Duodenal mucosa (tissue), 2 donors: ENCODE measurements at regions not wholly inside any gene's neighbourhood (a gene's known extent, or its start where the extent isn't known, plus 50 kb on each side); places are given as distances from the start of the nearest gene placed in this dataset.

Source experiments
- H3K27ac ChIP-seq: one replicate; pipeline ENCODE4 v1.7.0; 2013; ENCODE audit warnings: low read depth, low read length
- H3K27me3 ChIP-seq, 2 donors: one replicate each; pipeline ENCODE4 v1.7.0; 2013; ENCODE audit warnings: low read length in 2 of 2, control low read depth in 1 of 2; ENCODE audit not compliant: insufficient read depth in 2 of 2, control insufficient read depth in 1 of 2
- H3K36me3 ChIP-seq, 2 donors: one replicate each; pipeline ENCODE4 v1.7.0; 2013; ENCODE audit warnings: low read length in 2 of 2, control low read depth in 1 of 2; ENCODE audit not compliant: insufficient read depth in 2 of 2, control insufficient read depth in 1 of 2
- H3K4me1 ChIP-seq, 2 donors: one replicate each; pipeline ENCODE4 v1.7.0; 2013; ENCODE audit warnings: low read length in 2 of 2, control low read depth in 1 of 2; ENCODE audit not compliant: insufficient read depth in 2 of 2, control insufficient read depth in 1 of 2
- H3K4me3 ChIP-seq, 2 donors: one replicate each; pipeline ENCODE4 v1.7.0; 2013; ENCODE audit warnings: low read length in 2 of 2, low read depth in 1 of 2
- H3K9ac ChIP-seq, 2 donors: one replicate each; pipeline ENCODE4 v1.7.0; 2013; ENCODE audit warnings: low read length in 2 of 2, low read depth in 1 of 2
- H3K9me3 ChIP-seq, 2 donors: one replicate each; pipeline ENCODE4 v1.7.0; 2013; ENCODE audit warnings: low read length in 2 of 2, control low read depth in 1 of 2; ENCODE audit not compliant: control insufficient read depth in 1 of 2

DNA sequence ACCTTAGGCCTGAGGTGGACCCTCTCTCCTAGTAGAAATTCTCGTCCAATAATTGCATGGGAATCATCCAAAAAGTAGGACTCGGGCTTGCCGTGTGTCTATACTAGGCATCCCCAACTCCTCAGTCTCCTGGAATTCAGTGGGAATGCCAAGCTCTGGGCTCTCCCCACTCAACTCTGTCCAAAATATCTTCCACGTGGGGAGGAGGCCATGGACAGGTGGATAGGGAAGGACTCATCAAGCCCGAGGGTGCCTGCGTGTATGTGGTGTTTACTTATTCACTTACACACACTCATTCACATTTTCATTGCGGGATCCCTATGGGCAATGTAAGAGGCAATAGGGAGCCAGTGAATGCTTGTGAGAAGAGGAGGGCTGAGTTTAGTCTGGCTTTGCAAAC lies 383.3 kb downstream of the MN1 start:
- Histone ChIP-seq H3K4me1 (no peaks in the 10 kb centered on the region), H3K27me3 (peaks cover 3 to 5% of the 10 kb centered on the region in 2 donors), H3K9me3 (no peaks in the 10 kb centered on the region), H3K4me3 (no peak overlapping the region), H3K27ac (no peak overlapping the region), H3K9ac (no peak overlapping the region), H3K36me3 (no peaks in the 10 kb centered on the region)

DNA sequence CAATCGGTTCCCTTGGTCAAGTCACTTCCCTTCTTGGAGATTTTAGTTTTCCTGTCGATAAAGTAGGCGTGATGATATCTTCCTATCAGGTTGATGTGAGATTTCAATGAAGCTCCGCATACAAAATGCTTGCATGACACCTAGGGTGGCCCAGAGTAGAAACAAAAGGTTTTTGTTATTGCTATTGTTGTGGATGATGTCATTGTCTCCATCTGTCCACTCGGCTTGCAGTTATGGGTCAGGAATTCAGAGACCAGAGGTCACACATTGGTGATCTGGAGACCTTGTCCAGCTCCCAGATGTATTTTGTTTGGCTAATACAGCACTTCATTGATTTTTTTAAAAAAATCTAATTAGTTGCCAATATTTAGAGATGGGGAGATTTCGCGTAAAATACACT lies 382.1 kb downstream of the MN1 start:
- Histone ChIP-seq H3K36me3 (no peaks in the 10 kb centered on the region), H3K4me3 (no peak overlapping the region), H3K9me3 (no peaks in the 10 kb centered on the region), H3K27me3 (peaks cover 3 to 5% of the 10 kb centered on the region in 2 donors), H3K9ac (no peak overlapping the region), H3K4me1 (no peaks in the 10 kb centered on the region), H3K27ac (no peak overlapping the region)

DNA sequence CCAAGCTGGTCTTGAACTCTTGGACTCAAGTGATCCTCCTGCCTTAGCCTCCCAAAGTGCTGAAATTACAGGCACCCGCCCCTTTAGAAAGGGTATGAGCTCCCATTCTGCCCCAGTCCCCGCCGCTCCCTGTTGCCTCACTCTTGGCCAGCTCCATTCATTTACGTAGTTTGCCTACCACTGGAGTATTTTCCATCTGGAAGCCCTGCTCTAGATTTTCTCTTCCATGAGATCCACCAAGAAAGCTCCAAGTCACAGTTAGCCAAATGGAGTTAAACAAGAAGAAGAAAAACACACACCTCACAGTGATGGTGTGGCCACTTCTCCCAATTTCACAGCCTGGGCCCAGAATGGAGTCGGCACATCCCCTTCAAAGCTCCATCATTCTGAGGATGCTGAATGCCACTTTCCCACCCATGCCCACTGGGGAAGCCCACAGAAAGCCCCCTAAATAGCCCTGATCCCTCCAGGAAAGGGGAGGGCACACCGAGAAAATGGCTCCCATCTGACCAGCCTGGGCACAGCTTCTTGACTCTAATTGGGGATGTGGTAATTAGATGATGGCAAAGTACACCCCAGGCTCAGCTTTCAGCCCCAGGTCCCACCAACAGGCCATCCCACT lies 381.2 kb downstream of the MN1 start:
- Histone ChIP-seq H3K4me1 (no peaks in the 10 kb centered on the region), H3K9ac (no peak overlapping the region), H3K27ac (no peak overlapping the region)

DNA sequence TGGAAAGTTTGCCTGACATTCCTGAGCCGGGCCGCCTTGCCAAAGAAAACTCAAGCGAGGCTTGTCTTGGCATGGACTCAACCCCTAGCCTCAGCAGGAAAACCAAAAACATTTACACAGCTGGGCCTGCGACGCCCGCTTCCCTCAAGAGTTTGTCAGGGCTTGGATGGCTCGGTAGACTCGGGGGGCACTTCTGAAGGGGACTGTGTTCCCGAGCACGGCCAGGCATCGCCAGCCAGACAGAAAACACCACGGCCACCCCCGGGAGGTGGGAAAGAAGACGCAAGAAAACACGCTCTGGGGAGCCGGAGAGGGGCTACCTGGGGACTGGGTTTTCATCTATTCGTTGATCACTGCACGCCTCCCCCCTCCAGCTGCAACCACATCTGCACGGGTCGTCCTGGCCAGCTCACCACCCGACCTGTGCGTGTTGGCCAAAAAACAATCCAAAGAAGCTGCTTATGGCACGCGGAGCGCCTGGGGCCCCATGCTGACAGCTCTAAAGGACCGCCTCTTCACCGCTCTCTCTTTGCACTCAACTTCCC lies 380.7 kb downstream of the MN1 start:
- Histone ChIP-seq H3K36me3 (no peaks in the 10 kb centered on the region), H3K4me3 (no peak overlapping the region), H3K9ac (no peak overlapping the region), H3K27me3 (peaks cover 0 to 2% of the 10 kb centered on the region in 2 donors), H3K27ac (no peak overlapping the region), H3K4me1 (no peaks in the 10 kb centered on the region), H3K9me3 (no peaks in the 10 kb centered on the region)

More for the DNA sequence above, 381.2 kb downstream of the MN1 start:
- H3K9me3 ChIP-seq, result no peaks in the 10 kb centered on the region
- no peak overlapping the region for H3K4me3 ChIP-seq
- no peaks in the 10 kb centered on the region for H3K36me3 ChIP-seq
- peaks cover 0 to 3% of the 10 kb centered on the region in 2 donors for H3K27me3 ChIP-seq

DNA sequence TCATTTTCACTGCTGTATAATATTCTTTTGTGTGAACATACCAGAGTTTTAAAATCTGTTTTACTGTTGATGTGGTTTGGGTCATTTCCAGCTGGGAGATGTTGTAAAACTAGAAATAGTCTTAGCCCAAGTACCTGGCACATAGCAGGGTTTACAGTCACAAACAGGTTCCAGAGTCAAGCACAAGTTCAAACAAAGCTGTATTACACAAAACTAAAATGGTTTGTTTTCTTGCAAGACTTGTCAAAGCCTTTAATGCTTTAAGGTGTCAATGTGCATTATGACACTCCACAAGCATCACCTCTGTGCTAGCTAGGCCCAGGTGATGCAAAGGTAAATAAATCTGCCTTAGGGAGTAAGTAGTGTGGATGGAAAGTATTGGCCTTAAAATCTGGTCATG lies 379.1 kb downstream of the MN1 start:
- H3K27ac ChIP-seq, result no peak overlapping the region
- no peak overlapping the region for H3K4me3 ChIP-seq
- no peaks in the 10 kb centered on the region for H3K9me3 ChIP-seq
- H3K36me3 ChIP-seq, result no peaks in the 10 kb centered on the region
- no peaks in the 10 kb centered on the region for H3K27me3 ChIP-seq
- no peaks in the 10 kb centered on the region for H3K4me1 ChIP-seq
- no peak overlapping the region for H3K9ac ChIP-seq

DNA sequence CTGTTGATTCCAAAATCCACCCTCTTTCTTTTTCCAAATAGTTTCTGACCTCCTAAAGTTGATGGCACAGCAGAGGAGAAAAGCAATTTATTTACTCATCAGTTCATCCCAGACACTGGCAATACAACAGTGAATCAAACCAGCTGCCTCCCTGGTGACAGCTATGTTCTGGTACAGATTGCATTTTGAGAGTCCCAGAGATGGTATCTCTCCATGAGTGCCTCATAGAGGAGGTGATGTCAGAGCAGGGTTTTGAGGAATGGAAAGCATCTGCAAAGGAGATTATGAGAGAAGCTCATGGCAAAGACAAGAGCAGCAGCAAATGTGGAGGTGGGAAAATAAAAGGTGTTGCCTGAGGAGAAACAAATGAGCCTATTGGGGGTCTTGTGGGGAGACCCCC lies 377.2 kb downstream of the MN1 start:
- no peaks in the 10 kb centered on the region for H3K4me1 ChIP-seq
- H3K27ac ChIP-seq, result no peak overlapping the region
- H3K4me3 ChIP-seq, result no peak overlapping the region
- H3K27me3 ChIP-seq, result no peaks in the 10 kb centered on the region
- H3K9me3 ChIP-seq, result no peaks in the 10 kb centered on the region
- no peak overlapping the region for H3K9ac ChIP-seq
- no peaks in the 10 kb centered on the region for H3K36me3 ChIP-seq

DNA sequence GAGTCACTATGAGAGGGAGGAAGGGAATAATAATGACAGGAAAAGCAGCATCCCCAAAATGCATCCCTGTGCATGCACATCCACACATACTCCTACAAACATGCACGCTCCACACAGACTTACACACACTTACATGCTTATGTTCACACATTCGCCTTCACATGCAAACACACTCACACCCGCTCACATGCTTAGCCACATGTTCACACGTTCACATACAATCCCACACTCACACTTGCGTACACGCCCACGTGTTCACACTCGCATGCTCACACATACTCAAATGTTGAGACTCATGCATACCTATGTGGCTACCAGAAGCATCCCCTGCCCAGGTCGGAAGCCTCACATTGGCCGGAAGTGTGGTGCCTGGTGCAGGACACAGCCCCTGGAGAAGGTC lies 372.1 kb downstream of the MN1 start:
- Histone ChIP-seq H3K9me3 (peaks cover 6 to 8% of the 10 kb centered on the region in 2 donors), H3K36me3 (no peaks in the 10 kb centered on the region), H3K9ac (no peak overlapping the region), H3K4me1 (peaks cover 0 to 6% of the 10 kb centered on the region in 2 donors), H3K27ac (no peak overlapping the region), H3K4me3 (no peak overlapping the region), H3K27me3 (no peaks in the 10 kb centered on the region)

DNA sequence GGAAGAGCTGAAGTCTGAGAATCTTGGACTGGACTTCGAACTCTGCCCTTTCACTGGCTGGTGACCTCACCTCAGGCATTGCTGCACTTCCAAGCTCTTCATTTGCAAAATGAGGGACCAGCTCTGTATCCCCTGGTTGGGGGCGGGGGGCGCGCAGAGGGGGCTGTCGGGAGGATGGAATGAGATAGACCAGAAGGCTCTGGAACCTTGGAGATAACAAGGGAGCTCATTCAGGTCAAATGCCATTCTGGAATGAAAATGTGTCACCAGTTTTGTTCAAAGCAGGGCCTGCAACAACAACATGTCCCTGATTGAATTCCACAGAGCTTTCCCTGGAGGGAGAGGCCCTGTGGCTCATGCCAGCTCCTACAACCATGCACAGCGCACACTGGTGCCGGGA lies 370.5 kb downstream of the MN1 start:
- H3K9me3 ChIP-seq, result peaks cover 6 to 8% of the 10 kb centered on the region in 2 donors
- peaks cover 0 to 6% of the 10 kb centered on the region in 2 donors for H3K4me1 ChIP-seq
- no peaks in the 10 kb centered on the region for H3K27me3 ChIP-seq
- H3K36me3 ChIP-seq, result no peaks in the 10 kb centered on the region
- H3K9ac ChIP-seq, result no peak overlapping the region
- H3K27ac ChIP-seq, result no peak overlapping the region
- H3K4me3 ChIP-seq, result no peak overlapping the region

DNA sequence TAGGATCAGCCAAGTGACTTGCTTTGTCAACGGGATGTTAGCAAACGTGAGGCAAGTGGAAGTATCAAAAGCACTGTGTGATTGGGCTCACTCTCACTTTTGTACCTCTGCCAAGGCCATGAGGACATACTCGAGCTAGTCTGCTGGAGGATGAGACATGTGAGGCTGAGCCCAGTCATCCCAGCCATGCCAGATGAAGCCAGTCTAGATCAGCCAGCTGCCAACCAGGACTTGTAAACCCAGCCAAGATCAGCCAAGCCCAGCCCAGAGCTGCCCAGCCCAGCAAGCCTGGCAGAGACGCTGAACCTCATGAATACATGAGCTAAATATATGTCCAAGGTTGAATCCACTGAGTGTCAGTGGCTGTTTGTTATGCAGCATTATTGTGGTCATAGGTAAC lies 369.7 kb downstream of the MN1 start:
- H3K9me3 ChIP-seq, result peaks cover 6 to 8% of the 10 kb centered on the region in 2 donors
- H3K4me1 ChIP-seq, result peaks cover 0 to 6% of the 10 kb centered on the region in 2 donors
- no peaks in the 10 kb centered on the region for H3K36me3 ChIP-seq
- H3K9ac ChIP-seq, result no peak overlapping the region
- no peak overlapping the region for H3K4me3 ChIP-seq
- H3K27me3 ChIP-seq, result no peaks in the 10 kb centered on the region
- H3K27ac ChIP-seq, result no peak overlapping the region

DNA sequence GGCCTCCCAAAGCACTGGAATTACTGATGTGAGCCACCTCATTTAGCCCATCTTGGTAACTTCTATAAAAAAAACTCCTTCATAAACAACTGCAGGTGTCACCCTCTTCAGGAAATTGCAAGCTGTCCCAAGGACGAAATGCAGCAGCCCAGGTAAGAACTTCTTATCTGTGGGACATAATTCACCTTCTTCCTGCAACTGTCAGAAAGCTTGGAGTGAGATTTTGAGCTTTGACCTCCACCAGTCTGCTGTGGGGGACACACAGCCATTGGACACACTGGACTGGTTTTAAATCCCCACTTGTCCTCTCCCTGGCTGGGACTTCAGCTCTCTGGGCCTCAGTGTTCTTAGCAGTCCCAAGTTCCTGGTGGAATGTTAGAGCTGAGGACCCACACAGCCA lies 368.5 kb downstream of the MN1 start:
- Histone ChIP-seq H3K4me1 (peaks cover 0 to 6% of the 10 kb centered on the region in 2 donors), H3K4me3 (no peak overlapping the region), H3K9ac (no peak overlapping the region), H3K9me3 (peaks cover 6 to 8% of the 10 kb centered on the region in 2 donors), H3K36me3 (no peaks in the 10 kb centered on the region), H3K27me3 (no peaks in the 10 kb centered on the region), H3K27ac (no peak overlapping the region)
